ENCODE measurements at regions not wholly inside any gene's neighbourhood (a gene's known extent, or its start where the extent isn't known, plus 50 kb on each side); places are given as distances from the start of the nearest gene placed in this dataset.
"Not testable (repeated sequence)": the region's sequence is repeated elsewhere in the genome, so short reads cannot be mapped to it uniquely, and the experiment has no call there.

GRCh38 chr2:33967103-33967502 is 368.0 kb upstream of the FAM98A start:
- no peak for DNase-seq (ENCODE audit: low spot score)

- no peak for DNase-seq (ENCODE audit: low spot score)
These were observed 359.5 kb upstream of the FAM98A start for GRCh38 chr2:33958591-33958990.

GRCh38 chr2:33949371-33949770 is 350.3 kb upstream of the FAM98A start:
- DNase-seq (ENCODE audit: low spot score): no peak

GRCh38 chr2:33946193-33946592 is 347.1 kb upstream of the FAM98A start:
- DNase-seq (ENCODE audit: low spot score): no peak

GRCh38 chr2:33933203-33933602 is 334.1 kb upstream of the FAM98A start:
- DNase-seq (ENCODE audit: low spot score): no peak

- DNase-seq (ENCODE audit: low spot score): no peak
These were observed 332.1 kb upstream of the FAM98A start for GRCh38 chr2:33931164-33931563.

GRCh38 chr2:33929467-33929866 is 330.4 kb upstream of the FAM98A start:
- no peak for DNase-seq (ENCODE audit: low spot score)

GRCh38 chr2:33927756-33928155 is 328.7 kb upstream of the FAM98A start:
- no peak for DNase-seq (ENCODE audit: low spot score)

- DNase-seq (ENCODE audit: low spot score): no peak
These were observed 326.2 kb upstream of the FAM98A start for GRCh38 chr2:33925311-33925710.

- DNase-seq (ENCODE audit: low spot score): no peak
These were observed 325.6 kb upstream of the FAM98A start for GRCh38 chr2:33924586-33925169.

GRCh38 chr2:33917252-33917651 is 318.2 kb upstream of the FAM98A start:
- DNase-seq (ENCODE audit: low spot score): no peak

GRCh38 chr2:33913071-33913616 is 314.0 kb upstream of the FAM98A start:
- no peak for DNase-seq (ENCODE audit: low spot score)

GRCh38 chr2:33911327-33911726 is 312.2 kb upstream of the FAM98A start:
- no peak for DNase-seq (ENCODE audit: low spot score)

- DNase-seq (ENCODE audit: low spot score): no peak
These were observed 311.0 kb upstream of the FAM98A start for GRCh38 chr2:33909945-33910695.

- no peak for DNase-seq (ENCODE audit: low spot score)
These were observed 308.8 kb upstream of the FAM98A start for GRCh38 chr2:33907866-33908265.

- DNase-seq (ENCODE audit: low spot score): not testable (repeated sequence)
These were observed 307.0 kb upstream of the FAM98A start for GRCh38 chr2:33906129-33906528.

GRCh38 chr2:33904801-33905200 is 305.7 kb upstream of the FAM98A start:
- no peak for DNase-seq (ENCODE audit: low spot score)

- no peak for DNase-seq (ENCODE audit: low spot score)
These were observed 304.6 kb upstream of the FAM98A start for GRCh38 chr2:33903701-33904100.

- no peak for DNase-seq (ENCODE audit: low spot score)
These were observed 304.1 kb upstream of the FAM98A start for GRCh38 chr2:33903215-33903614.

- no peak for DNase-seq (ENCODE audit: low spot score)
These were observed 301.5 kb upstream of the FAM98A start for GRCh38 chr2:33900610-33901009.

GRCh38 chr2:33897741-33898140 is 298.6 kb upstream of the FAM98A start:
- DNase-seq (ENCODE audit: low spot score): no peak

GRCh38 chr2:33893824-33894223 is 294.7 kb upstream of the FAM98A start:
- DNase-seq (ENCODE audit: low spot score): no peak

- no peak for DNase-seq (ENCODE audit: low spot score)
These were observed 292.5 kb upstream of the FAM98A start for GRCh38 chr2:33891616-33892015.

- DNase-seq (ENCODE audit: low spot score): no peak
These were observed 291.6 kb upstream of the FAM98A start for GRCh38 chr2:33890686-33891085.
